8988T (cell line): ENCODE measurements at regions not wholly inside any gene's neighbourhood (a gene's known extent, or its start where the extent isn't known, plus 50 kb on each side); places are given as distances from the start of the nearest gene placed in this dataset.

Experiments
- DNase-seq: peaks from one replicate; pipeline ENCODE4 v3.0.0; 2011

- no peak for DNase-seq
These were observed 103.3 kb downstream of the TMEM18 start for GRCh38 chr2:573805-574392.

GRCh38 chr2:573025-573424, 104.2 kb downstream of the TMEM18 start:
- DNase-seq: no peak

- no peak for DNase-seq
These were observed 107.5 kb downstream of the TMEM18 start for GRCh38 chr2:569681-570080.

GRCh38 chr2:568639-569235, 108.5 kb downstream of the TMEM18 start:
- no peak for DNase-seq

GRCh38 chr2:567865-568638, 109.2 kb downstream of the TMEM18 start:
- no peak for DNase-seq

- DNase-seq: no peak
These were observed 109.7 kb downstream of the TMEM18 start for GRCh38 chr2:567496-567864.

GRCh38 chr2:566379-567313, 110.6 kb downstream of the TMEM18 start:
- DNase-seq: no peak

- DNase-seq: no peak
These were observed 112.6 kb downstream of the TMEM18 start for GRCh38 chr2:564471-565181.

- no peak for DNase-seq
These were observed 113.7 kb downstream of the TMEM18 start for GRCh38 chr2:563512-563911.

- DNase-seq: no peak
These were observed 114.5 kb downstream of the TMEM18 start for GRCh38 chr2:562391-563364.

- DNase-seq: no peak
These were observed 118.3 kb downstream of the TMEM18 start for GRCh38 chr2:558879-559278.

GRCh38 chr2:558302-558642, 118.9 kb downstream of the TMEM18 start:
- no peak for DNase-seq

- no peak for DNase-seq
These were observed 119.4 kb downstream of the TMEM18 start for GRCh38 chr2:557635-558301.

- DNase-seq: no peak
These were observed 120.7 kb downstream of the TMEM18 start for GRCh38 chr2:556485-556884.

- no peak for DNase-seq
These were observed 121.9 kb downstream of the TMEM18 start for GRCh38 chr2:555164-555922.

- no peak for DNase-seq
These were observed 122.8 kb downstream of the TMEM18 start for GRCh38 chr2:554444-554843.

- DNase-seq: no peak
These were observed 124.3 kb downstream of the TMEM18 start for GRCh38 chr2:552906-553305.

GRCh38 chr2:551621-552020, 125.6 kb downstream of the TMEM18 start:
- DNase-seq: no peak

GRCh38 chr2:550860-551567, 126.2 kb downstream of the TMEM18 start:
- DNase-seq: no peak
